Osteoblast (primary cell): ENCODE measurements at regions not wholly inside any gene's neighbourhood (a gene's known extent, or its start where the extent isn't known, plus 50 kb on each side); places are given as distances from the start of the nearest gene placed in this dataset.

Source experiments
- DNase-seq: peaks from one replicate; pipeline ENCODE4 v3.0.0; 2011; ENCODE audit warnings: low spot score, mixed read lengths; ENCODE audit not compliant: insufficient read length; ENCODE audit errors: missing footprints
- H2AFZ ChIP-seq: 2 replicates; pipeline ENCODE4 v1.6.0; 2011; ENCODE audit warnings: mild to moderate bottlenecking, low read length
- H3K27ac ChIP-seq: 2 replicates; pipeline ENCODE4 v1.5.1; 2011; ENCODE audit warnings: mild to moderate bottlenecking, low read depth, low read length, moderate library complexity
- H3K27me3 ChIP-seq: 2 replicates; pipeline ENCODE4 v1.6.0; 2012; ENCODE audit warnings: mild to moderate bottlenecking, control low read depth, inconsistent platforms, low read length, moderate library complexity; ENCODE audit not compliant: insufficient read depth
- H3K36me3 ChIP-seq: 2 replicates; pipeline ENCODE4 v1.5.1; 2011; ENCODE audit warnings: mild to moderate bottlenecking, low read length, control low read depth, moderate library complexity; ENCODE audit not compliant: insufficient read depth
- H3K4me1 ChIP-seq: 2 replicates; pipeline ENCODE4 v1.5.1; 2011; ENCODE audit warnings: mild to moderate bottlenecking, low read length, control low read depth, moderate library complexity; ENCODE audit not compliant: insufficient read depth
- H3K4me2 ChIP-seq: 2 replicates; pipeline ENCODE4 v1.6.0; 2011; ENCODE audit warnings: mild to moderate bottlenecking, low read length; ENCODE audit not compliant: insufficient read depth
- H3K4me3 ChIP-seq: fragments of 200-600 bp; sonication (generic); 3 replicates; pipeline ENCODE4 v1.5.1; 2012; ENCODE audit warnings: mild to moderate bottlenecking, low read length, inconsistent platforms; ENCODE audit not compliant: insufficient read depth
- H3K79me2 ChIP-seq: 2 replicates; pipeline ENCODE4 v1.6.0; 2012; ENCODE audit warnings: mild to moderate bottlenecking, low read length, control low read depth, inconsistent platforms; ENCODE audit not compliant: insufficient read depth
- H3K9me3 ChIP-seq: 2 replicates; pipeline ENCODE4 v1.5.1; 2011; ENCODE audit warnings: low read depth, low read length, control low read depth
- H4K20me1 ChIP-seq: 2 replicates; pipeline ENCODE4 v1.6.0; 2012; ENCODE audit warnings: mild to moderate bottlenecking, low read length, control low read depth; ENCODE audit not compliant: insufficient read depth
- CTCF ChIP-seq: IDR thresholded peaks from 2 replicates; pipeline ENCODE4 v1.5.1; 2011; ENCODE audit warnings: mild to moderate bottlenecking, low read depth, low read length, moderate library complexity; ENCODE audit errors: extremely low read depth

DNA sequence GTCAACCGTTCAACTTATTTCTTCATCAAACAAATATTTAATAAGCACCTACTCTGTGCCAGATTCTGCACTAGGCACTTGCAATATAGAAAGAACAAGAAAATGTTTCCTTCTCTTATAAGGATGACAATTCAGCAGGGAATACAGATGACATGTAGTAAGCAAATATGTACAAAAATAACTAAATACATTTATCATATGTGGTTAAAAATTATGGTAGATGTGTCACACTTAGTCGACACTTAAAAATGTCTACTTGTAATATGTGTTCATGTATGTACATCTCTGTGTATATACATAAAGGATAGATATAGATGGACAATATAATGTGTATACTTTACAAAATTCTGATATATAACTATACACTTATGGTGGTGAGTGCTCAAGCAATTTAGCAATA, 417.0 kb upstream of the MEF2C start:
- Histone ChIP-seq H3K27ac (no peak overlapping the region), H3K4me3 (no peak overlapping the region), H3K79me2 (no peaks in the 10 kb centered on the region), H3K36me3 (no peaks in the 10 kb centered on the region), H2AFZ (no peak overlapping the region), H3K27me3 (no peaks in the 10 kb centered on the region), H3K4me2 (no peak overlapping the region), H3K9me3 (no peaks in the 10 kb centered on the region), H4K20me1 (no peaks in the 10 kb centered on the region), H3K4me1 (no peaks in the 10 kb centered on the region)
- TF ChIP-seq CTCF, result no peak
- DNase-seq, result no peak

GRCh38 chr5:89297066-89297465, 414.1 kb upstream of the MEF2C start:
- Histone ChIP-seq H4K20me1 (no peaks in the 10 kb centered on the region), H3K9me3 (no peaks in the 10 kb centered on the region), H2AFZ (no peak overlapping the region), H3K4me3 (no peak overlapping the region), H3K27me3 (no peaks in the 10 kb centered on the region), H3K4me1 (no peaks in the 10 kb centered on the region), H3K79me2 (no peaks in the 10 kb centered on the region), H3K36me3 (no peaks in the 10 kb centered on the region), H3K4me2 (no peak overlapping the region), H3K27ac (no peak overlapping the region)
- TF ChIP-seq CTCF, result no peak
- no peak for DNase-seq

DNA sequence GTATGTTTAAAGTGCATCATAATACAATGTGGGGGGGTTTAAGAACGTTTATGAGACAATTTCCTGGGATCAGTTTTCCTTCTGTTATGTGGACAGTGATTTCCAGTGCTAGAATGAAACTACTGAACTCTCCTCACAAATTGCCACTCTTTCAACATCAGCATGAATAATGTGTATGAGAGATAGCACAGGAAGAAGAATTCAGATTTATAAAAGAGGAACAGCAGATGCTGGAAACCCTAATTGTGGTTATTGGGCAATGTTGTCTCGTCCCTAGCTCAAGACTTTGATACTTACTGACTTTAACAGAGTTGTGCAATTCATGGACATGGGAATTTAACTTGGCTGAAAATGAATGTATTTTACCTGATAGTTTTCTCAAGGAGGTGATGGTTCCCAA, 410.8 kb upstream of the MEF2C start:
- H2AFZ ChIP-seq, result no peak overlapping the region
- H3K79me2 ChIP-seq, result no peaks in the 10 kb centered on the region
- no peak for DNase-seq
- TF ChIP-seq CTCF, result no peak
- H3K27me3 ChIP-seq, result no peaks in the 10 kb centered on the region
- no peaks in the 10 kb centered on the region for H3K9me3 ChIP-seq
- H3K4me2 ChIP-seq, result no peak overlapping the region
- no peak overlapping the region for H3K27ac ChIP-seq
- no peaks in the 10 kb centered on the region for H3K36me3 ChIP-seq
- H4K20me1 ChIP-seq, result no peaks in the 10 kb centered on the region
- H3K4me1 ChIP-seq, result peaks cover 7% of the 10 kb centered on the region
- H3K4me3 ChIP-seq, result no peak overlapping the region

GRCh38 chr5:89292487-89292886, 409.5 kb upstream of the MEF2C start:
- H3K27me3 ChIP-seq, result no peaks in the 10 kb centered on the region
- H3K27ac ChIP-seq, result no peak overlapping the region
- H2AFZ ChIP-seq, result no peak overlapping the region
- no peaks in the 10 kb centered on the region for H3K79me2 ChIP-seq
- peaks cover 7% of the 10 kb centered on the region for H3K4me1 ChIP-seq
- H3K36me3 ChIP-seq, result no peaks in the 10 kb centered on the region
- TF ChIP-seq CTCF, result no peak
- H4K20me1 ChIP-seq, result no peaks in the 10 kb centered on the region
- H3K4me2 ChIP-seq, result no peak overlapping the region
- no peak for DNase-seq
- no peak overlapping the region for H3K4me3 ChIP-seq
- no peaks in the 10 kb centered on the region for H3K9me3 ChIP-seq
